ENCODE measurements at regions not wholly inside any gene's neighbourhood (a gene's known extent, or its start where the extent isn't known, plus 50 kb on each side); places are given as distances from the start of the nearest gene placed in this dataset.

DNA sequence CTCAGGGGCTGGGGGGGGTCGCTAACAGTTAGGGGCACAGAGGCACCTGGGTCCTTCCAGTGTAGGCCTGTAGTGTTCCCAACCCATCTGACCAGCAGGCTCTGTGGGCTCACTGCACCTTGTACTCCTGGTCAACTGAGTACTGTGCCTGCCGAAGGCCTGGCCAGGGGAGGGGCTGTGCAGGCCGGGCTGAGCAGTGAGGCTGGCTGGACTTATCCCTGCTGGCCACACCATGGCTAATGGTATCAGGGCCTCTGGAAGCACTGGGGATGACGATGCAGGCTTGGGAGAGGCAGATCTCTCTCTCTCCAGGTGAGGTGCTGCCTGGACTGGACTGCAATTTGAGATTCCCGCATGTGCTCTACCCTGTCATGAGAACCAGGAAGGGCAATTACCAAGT, 58.9 kb upstream of the SDK2 start:
- Histone ChIP-seq H3K36me3 (replicated peaks; ENCODE audit: insufficient read depth, low read length) (no peaks in the 10 kb centered on the region), H3K9ac (ENCODE audit: low read length) (no peak overlapping the region), H3K9me2 (replicated peaks; ENCODE audit: insufficient read depth, low read length) (no peaks in the 10 kb centered on the region), H3K79me2 (ENCODE audit: low read length) (no peaks in the 10 kb centered on the region), H3K4me1 (ENCODE audit: low read length) (no peaks in the 10 kb centered on the region), H3K27ac (ENCODE audit: low read length) (no peak overlapping the region), H3K9me3 (replicated peaks; ENCODE audit: insufficient read depth, low read length) (no peaks in the 10 kb centered on the region), H3K4me3 (ENCODE audit: low read length) (no peak overlapping the region), H4K20me1 (ENCODE audit: insufficient read depth, low read length) (no peaks in the 10 kb centered on the region), H2AFZ (ENCODE audit: low read length) (no peak overlapping the region), H3F3A (ENCODE audit: insufficient read depth, low read length) (no peaks in the 10 kb centered on the region), H3K4me2 (ENCODE audit: low read depth, low read length) (no peak overlapping the region), H3K27me3 (replicated peaks; ENCODE audit: insufficient read depth, low read length) (peaks cover 89% of the 10 kb centered on the region)
- DNase-seq: no peak
- TF ChIP-seq, protein P1, sequence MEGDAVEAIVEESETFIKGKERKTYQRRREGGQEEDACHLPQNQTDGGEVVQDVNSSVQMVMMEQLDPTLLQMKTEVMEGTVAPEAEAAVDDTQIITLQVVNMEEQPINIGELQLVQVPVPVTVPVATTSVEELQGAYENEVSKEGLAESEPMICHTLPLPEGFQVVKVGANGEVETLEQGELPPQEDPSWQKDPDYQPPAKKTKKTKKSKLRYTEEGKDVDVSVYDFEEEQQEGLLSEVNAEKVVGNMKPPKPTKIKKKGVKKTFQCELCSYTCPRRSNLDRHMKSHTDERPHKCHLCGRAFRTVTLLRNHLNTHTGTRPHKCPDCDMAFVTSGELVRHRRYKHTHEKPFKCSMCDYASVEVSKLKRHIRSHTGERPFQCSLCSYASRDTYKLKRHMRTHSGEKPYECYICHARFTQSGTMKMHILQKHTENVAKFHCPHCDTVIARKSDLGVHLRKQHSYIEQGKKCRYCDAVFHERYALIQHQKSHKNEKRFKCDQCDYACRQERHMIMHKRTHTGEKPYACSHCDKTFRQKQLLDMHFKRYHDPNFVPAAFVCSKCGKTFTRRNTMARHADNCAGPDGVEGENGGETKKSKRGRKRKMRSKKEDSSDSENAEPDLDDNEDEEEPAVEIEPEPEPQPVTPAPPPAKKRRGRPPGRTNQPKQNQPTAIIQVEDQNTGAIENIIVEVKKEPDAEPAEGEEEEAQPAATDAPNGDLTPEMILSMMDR (IDR thresholded peaks at IDR 0.05; ENCODE audit: low read length): no peak
- TF ChIP-seq EZH2 (optimal IDR thresholded peaks at IDR 0.05; ENCODE audit: low read depth, low read length) (no peak), EZH2phosphoT487 (IDR thresholded peaks at IDR 0.05; ENCODE audit: low read length) (no peak)

DNA sequence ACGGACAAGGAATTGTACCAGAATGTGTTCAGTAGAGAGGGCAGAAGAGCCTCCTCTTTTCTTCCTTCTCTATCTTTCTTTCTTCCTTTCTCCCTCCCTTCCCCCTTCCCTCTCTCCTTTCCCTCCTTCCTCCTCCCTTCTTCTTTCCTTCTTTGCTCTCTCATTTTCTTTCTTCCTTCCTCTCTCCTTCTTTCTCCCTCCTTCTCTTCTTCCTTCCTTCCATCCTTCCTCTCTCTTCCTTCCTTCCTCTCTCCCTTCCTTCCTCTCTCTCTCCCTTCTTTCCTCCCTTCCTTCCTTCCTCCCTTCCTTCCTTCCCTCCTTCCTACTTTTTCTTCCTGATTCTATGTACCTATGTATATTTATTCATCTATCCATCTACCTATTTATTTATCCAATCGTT, 59.7 kb upstream of the SDK2 start:
- Histone ChIP-seq H3K27ac (ENCODE audit: low read length) (no peak overlapping the region), H3K4me3 (ENCODE audit: low read length) (no peak overlapping the region), H3K4me2 (ENCODE audit: low read depth, low read length) (no peak overlapping the region), H3K36me3 (replicated peaks; ENCODE audit: insufficient read depth, low read length) (no peaks in the 10 kb centered on the region), H2AFZ (ENCODE audit: low read length) (no peak overlapping the region), H3K4me1 (ENCODE audit: low read length) (no peaks in the 10 kb centered on the region), H3K79me2 (ENCODE audit: low read length) (no peaks in the 10 kb centered on the region), H4K20me1 (ENCODE audit: insufficient read depth, low read length) (no peaks in the 10 kb centered on the region), H3K9me2 (replicated peaks; ENCODE audit: insufficient read depth, low read length) (no peaks in the 10 kb centered on the region), H3K9me3 (replicated peaks; ENCODE audit: insufficient read depth, low read length) (no peaks in the 10 kb centered on the region), H3K9ac (ENCODE audit: low read length) (no peak overlapping the region), H3F3A (ENCODE audit: insufficient read depth, low read length) (no peaks in the 10 kb centered on the region), H3K27me3 (replicated peaks; ENCODE audit: insufficient read depth, low read length) (peaks cover 86% of the 10 kb centered on the region)
- TF ChIP-seq, protein P1 (IDR thresholded peaks at IDR 0.05; ENCODE audit: low read length): no peak
- TF ChIP-seq EZH2phosphoT487 (IDR thresholded peaks at IDR 0.05; ENCODE audit: low read length) (no peak), EZH2 (optimal IDR thresholded peaks at IDR 0.05; ENCODE audit: low read depth, low read length) (no peak)
- no peak for DNase-seq

DNA sequence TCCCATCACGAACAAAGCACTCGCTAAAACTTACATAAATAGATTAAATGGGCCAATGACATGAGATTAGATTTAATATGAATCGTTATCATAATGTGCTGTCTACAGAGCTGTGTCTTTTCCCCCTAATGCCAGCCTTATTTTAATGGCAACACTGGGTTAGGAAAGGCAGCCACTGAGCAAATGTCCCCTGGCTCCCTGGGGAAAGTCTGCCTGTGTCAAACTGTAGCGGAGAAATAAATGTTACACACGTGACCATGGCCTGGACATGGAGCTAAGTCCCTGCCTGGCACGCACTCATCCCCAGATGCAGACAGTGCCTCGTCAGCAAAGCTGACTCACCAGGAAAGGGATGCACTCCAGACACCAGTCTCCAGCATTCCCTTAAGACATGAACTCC, 61.3 kb upstream of the SDK2 start:
- H3K9me2 ChIP-seq (replicated peaks; ENCODE audit: insufficient read depth, low read length): no peaks in the 10 kb centered on the region
- H3K9me3 ChIP-seq (replicated peaks; ENCODE audit: insufficient read depth, low read length): no peaks in the 10 kb centered on the region
- TF ChIP-seq, protein P1 (IDR thresholded peaks at IDR 0.05; ENCODE audit: low read length): no peak
- no peak overlapping the region for H3K4me2 ChIP-seq (ENCODE audit: low read depth, low read length)
- H4K20me1 ChIP-seq (ENCODE audit: insufficient read depth, low read length): no peaks in the 10 kb centered on the region
- no peak overlapping the region for H3K9ac ChIP-seq (ENCODE audit: low read length)
- H3K4me3 ChIP-seq (ENCODE audit: low read length): no peak overlapping the region
- H3K27me3 ChIP-seq (replicated peaks; ENCODE audit: insufficient read depth, low read length): peaks cover 83% of the 10 kb centered on the region
- H3K36me3 ChIP-seq (replicated peaks; ENCODE audit: insufficient read depth, low read length): no peaks in the 10 kb centered on the region
- DNase-seq: no peak
- H3K4me1 ChIP-seq (ENCODE audit: low read length): no peaks in the 10 kb centered on the region
- no peaks in the 10 kb centered on the region for H3K79me2 ChIP-seq (ENCODE audit: low read length)
- H3F3A ChIP-seq (ENCODE audit: insufficient read depth, low read length): no peaks in the 10 kb centered on the region
- no peak overlapping the region for H2AFZ ChIP-seq (ENCODE audit: low read length)
- H3K27ac ChIP-seq (ENCODE audit: low read length): no peak overlapping the region

Data from MM.1S (cell line).